OCI-LY7 (cell line): ENCODE measurements at regions not wholly inside any gene's neighbourhood (a gene's known extent, or its start where the extent isn't known, plus 50 kb on each side); places are given as distances from the start of the nearest gene placed in this dataset.
A peak's percentile ranks its signal among the peaks of the same experiment; 100 is the strongest.

ENCODE experiments used
- BruUV-seq: library from RNA; stranded (reverse); fragments of 400-500 nt; replicated peaks from 2 replicates; lab custom pipeline; 2021; lab: Mats Ljungman, UMichigan
- CTCF ChIA-PET: fragments of 300-600 bp; sonication (Branson Sonifier 250); formaldehyde crosslinking; loops from one replicate; lab custom pipeline; 2022; ENCODE audit warnings: antibody characterized with exemption; ENCODE audit not compliant: unreplicated experiment; lab: Charles Lee
- POLR2A ChIA-PET: fragments of 300-600 bp; sonication (Branson Sonifier 250); formaldehyde crosslinking; loops from one replicate; lab custom pipeline; 2022; ENCODE audit warnings: antibody characterized with exemption; lab: Charles Lee
- DNase-seq: peaks from one replicate; pipeline ENCODE4 v3.0.0-alpha.2; 2015; ENCODE audit warnings: low spot score
- H2AFZ ChIP-seq: fragments of 200-600 bp; sonication (generic), shearing (Covaris generic); 2 replicates; pipeline ENCODE4 v1.6.1; 2014; ENCODE audit warnings: mild to moderate bottlenecking, antibody characterized with exemption, low read length, moderate library complexity
- H3K27ac ChIP-seq: fragments of 200-600 bp; sonication (generic); 2 replicates; pipeline ENCODE4 v1.5.1; 2014; ENCODE audit warnings: mixed run types, low read depth, mild to moderate bottlenecking, moderate library complexity, low read length, inconsistent platforms; ENCODE audit not compliant: poor library complexity, severe bottlenecking
- H3K36me3 ChIP-seq: fragments of 200-600 bp; sonication (generic); 2 replicates; pipeline ENCODE4 v1.6.1; 2014; ENCODE audit warnings: mild to moderate bottlenecking, antibody characterized with exemption, low read length, moderate library complexity, mixed read lengths; ENCODE audit not compliant: insufficient read depth
- H3K4me1 ChIP-seq: fragments of 200-600 bp; sonication (generic); 2 replicates; pipeline ENCODE4 v1.5.1; 2014; ENCODE audit warnings: mild to moderate bottlenecking, low read length; ENCODE audit not compliant: insufficient read depth, poor library complexity, severe bottlenecking
- H3K4me2 ChIP-seq: fragments of 200-600 bp; sonication (generic); 2 replicates; pipeline ENCODE4 v1.6.1; 2014; ENCODE audit warnings: mild to moderate bottlenecking, low read length
- H3K4me3 ChIP-seq: fragments of 200-600 bp; sonication (generic); 2 replicates; pipeline ENCODE4 v1.5.1; 2014; ENCODE audit warnings: mild to moderate bottlenecking, low read depth, low read length; ENCODE audit not compliant: poor library complexity, severe bottlenecking
- H3K79me2 ChIP-seq: fragments of 200-600 bp; sonication (generic); 2 replicates; pipeline ENCODE4 v1.6.1; 2016; ENCODE audit warnings: low read depth, mild to moderate bottlenecking, low read length, moderate library complexity, mixed read lengths; ENCODE audit not compliant: insufficient read depth
- H3K9me2 ChIP-seq: fragments of 200-600 bp; sonication (generic); 2 replicates; pipeline ENCODE4 v1.6.1; 2016; ENCODE audit warnings: mild to moderate bottlenecking, low read length, mixed read lengths; ENCODE audit not compliant: insufficient read depth
- H3K9me3 ChIP-seq: fragments of 200-600 bp; sonication (generic); 2 replicates; pipeline ENCODE4 v1.6.1; 2014; ENCODE audit warnings: mild to moderate bottlenecking, mixed run types, low read length, mixed read lengths
- H4K20me1 ChIP-seq: fragments of 200-600 bp; sonication (generic); 2 replicates; pipeline ENCODE4 v1.6.1; 2014; ENCODE audit warnings: mild to moderate bottlenecking, antibody characterized with exemption, low read length, moderate library complexity, mixed read lengths; ENCODE audit not compliant: insufficient read depth
- EZH2phosphoT487 ChIP-seq: fragments of 200-600 bp; sonication (generic); IDR thresholded peaks from 2 replicates; pipeline ENCODE4 v1.6.1; 2018; ENCODE audit warnings: low read depth, borderline replicate concordance, mild to moderate bottlenecking, mixed run types, antibody characterized with exemption, low read length, moderate library complexity, mixed read lengths
- intact Hi-C: fragments of 100-400 bp; cut with micrococcal nuclease; formaldehyde crosslinking; loops from one replicate; pipeline ENCODE4 v1.10.0; 2022; ENCODE audit not compliant: unreplicated experiment
- TF ChIP-seq, protein P1 (sequence below): fragments of 200-600 bp; sonication (generic); conservative IDR thresholded peaks from 2 replicates; pipeline ENCODE4 v1.5.1; 2014; ENCODE audit warnings: mild to moderate bottlenecking, antibody characterized with exemption, low read length, moderate library complexity, mixed read lengths

DNA sequence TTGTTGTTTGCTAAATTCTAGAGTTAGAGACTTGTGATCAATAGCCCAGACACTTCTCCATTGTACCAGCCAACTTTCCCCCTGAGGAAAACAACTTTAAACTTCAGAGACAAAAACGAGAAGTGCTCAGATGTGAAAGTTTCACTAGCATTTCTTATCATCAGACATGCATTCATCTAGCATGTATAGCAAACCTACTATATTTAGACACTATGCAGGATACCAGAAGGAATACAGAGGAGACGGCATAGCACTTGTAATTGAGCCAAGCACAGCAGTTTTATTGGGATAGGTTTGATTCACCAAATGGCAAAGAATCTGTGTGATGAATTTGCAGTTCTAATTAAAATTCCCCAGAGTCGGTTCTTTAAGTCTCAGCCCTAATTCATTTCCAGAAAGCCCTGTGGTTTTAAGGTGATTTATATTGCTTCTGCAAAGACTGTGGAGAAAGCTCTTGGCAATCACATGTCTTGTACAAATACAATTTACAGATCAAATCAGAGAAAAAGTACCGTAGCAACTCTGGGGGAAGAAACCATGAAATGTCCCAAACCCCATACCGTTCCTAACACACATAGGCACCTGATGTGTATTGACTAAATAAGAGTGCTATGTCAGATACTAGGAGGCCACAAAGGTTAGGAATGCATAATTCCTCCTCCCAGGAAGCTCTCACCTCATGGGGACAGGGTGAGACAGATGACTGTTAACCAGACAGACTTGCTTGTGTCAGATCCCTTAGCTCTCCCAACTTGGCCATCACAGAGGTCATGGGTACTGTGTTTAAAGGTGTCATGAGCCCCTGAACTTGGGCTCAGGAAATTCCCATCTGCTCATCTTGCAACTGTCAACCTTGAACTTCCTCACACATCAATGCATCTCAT is 69.6 kb upstream of the KRAS start:
- H3K79me2 ChIP-seq, result no peaks in the 10 kb centered on the region
- peaks cover 60% of the 10 kb centered on the region for H3K4me1 ChIP-seq
- peak overlapping the region; percentile 80 for H2AFZ ChIP-seq
- no peaks in the 10 kb centered on the region for H3K9me2 ChIP-seq
- ChIA-PET POLR2A (interaction anchor here (0.5 to 1.7 kb wide), 7 partner anchors 9 to 1755 kb away, joined by 3 to 6 read pairs (median 3); no protein-coding TSS in a partner anchor), CTCF (interaction anchor here (1.0 kb wide), 1 partner anchor 8 kb away, joined by 3 read pairs; no protein-coding TSS in a partner anchor)
- no TSS peak for BruUV-seq
- no peaks in the 10 kb centered on the region for H4K20me1 ChIP-seq
- intact Hi-C loops, result no loop called here
- H3K4me2 ChIP-seq, result peak overlapping the region; percentile 54
- TF ChIP-seq, protein P1, sequence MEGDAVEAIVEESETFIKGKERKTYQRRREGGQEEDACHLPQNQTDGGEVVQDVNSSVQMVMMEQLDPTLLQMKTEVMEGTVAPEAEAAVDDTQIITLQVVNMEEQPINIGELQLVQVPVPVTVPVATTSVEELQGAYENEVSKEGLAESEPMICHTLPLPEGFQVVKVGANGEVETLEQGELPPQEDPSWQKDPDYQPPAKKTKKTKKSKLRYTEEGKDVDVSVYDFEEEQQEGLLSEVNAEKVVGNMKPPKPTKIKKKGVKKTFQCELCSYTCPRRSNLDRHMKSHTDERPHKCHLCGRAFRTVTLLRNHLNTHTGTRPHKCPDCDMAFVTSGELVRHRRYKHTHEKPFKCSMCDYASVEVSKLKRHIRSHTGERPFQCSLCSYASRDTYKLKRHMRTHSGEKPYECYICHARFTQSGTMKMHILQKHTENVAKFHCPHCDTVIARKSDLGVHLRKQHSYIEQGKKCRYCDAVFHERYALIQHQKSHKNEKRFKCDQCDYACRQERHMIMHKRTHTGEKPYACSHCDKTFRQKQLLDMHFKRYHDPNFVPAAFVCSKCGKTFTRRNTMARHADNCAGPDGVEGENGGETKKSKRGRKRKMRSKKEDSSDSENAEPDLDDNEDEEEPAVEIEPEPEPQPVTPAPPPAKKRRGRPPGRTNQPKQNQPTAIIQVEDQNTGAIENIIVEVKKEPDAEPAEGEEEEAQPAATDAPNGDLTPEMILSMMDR, result no peak
- TF ChIP-seq EZH2phosphoT487, result no peak
- peak; percentile 27 for DNase-seq
- no peak overlapping the region for H3K27ac ChIP-seq
- no peaks in the 10 kb centered on the region for H3K9me3 ChIP-seq
- H3K4me3 ChIP-seq, result no peak overlapping the region
- no peaks in the 10 kb centered on the region for H3K36me3 ChIP-seq

DNA sequence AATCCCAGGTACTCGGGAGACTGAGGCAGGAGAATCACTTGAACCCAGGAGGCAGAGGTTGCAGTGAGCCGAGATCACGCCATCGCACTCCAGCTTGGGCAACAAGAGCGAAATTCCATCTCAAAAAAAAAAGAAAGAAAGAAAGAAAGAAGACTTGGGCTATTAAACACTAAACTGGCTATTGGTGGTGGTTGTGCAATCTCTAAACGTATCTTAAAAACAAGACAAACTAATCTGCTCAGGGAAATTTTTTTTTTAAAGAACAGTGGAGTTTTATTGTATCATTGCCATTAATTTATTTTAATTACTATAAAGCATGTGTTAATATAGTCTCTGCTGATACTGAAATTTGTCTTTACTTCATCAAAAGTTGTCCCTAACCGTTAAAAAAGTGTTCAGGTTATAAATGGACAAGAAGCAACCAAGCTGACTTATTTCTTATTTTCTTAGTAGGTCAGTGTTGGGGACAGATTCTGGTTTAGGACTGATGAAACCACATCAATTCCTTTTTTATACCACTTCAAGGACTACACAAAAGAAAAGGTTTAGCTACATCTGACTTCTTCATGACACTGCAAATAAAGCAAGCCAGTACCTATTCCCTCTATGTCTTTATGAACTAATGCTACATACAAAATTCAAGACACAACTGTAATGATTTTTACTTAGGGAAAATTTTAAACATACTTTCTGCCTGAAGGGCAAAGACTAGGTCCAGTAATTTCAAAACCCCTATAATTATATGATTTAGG is 68.7 kb upstream of the KRAS start:
- H4K20me1 ChIP-seq, result no peaks in the 10 kb centered on the region
- BruUV-seq, result no TSS peak
- H3K79me2 ChIP-seq, result no peaks in the 10 kb centered on the region
- TF ChIP-seq, protein P1, result no peak
- TF ChIP-seq EZH2phosphoT487, result no peak
- ChIA-PET CTCF (interaction anchor here (1.0 kb wide), 1 partner anchor 9 kb away, joined by 3 read pairs; no protein-coding TSS in a partner anchor), POLR2A (interaction anchor here (0.7 to 1.7 kb wide), 3 partner anchors 10 to 1814 kb away, joined by 3 to 6 read pairs (median 3); no protein-coding TSS in a partner anchor)
- H3K4me3 ChIP-seq, result no peak overlapping the region
- no peaks in the 10 kb centered on the region for H3K36me3 ChIP-seq
- peak overlapping the region; percentile 80 for H2AFZ ChIP-seq
- H3K4me2 ChIP-seq, result peak overlapping the region; percentile 54
- H3K27ac ChIP-seq, result no peak overlapping the region
- intact Hi-C loops, result no loop called here
- no peak for DNase-seq
- peaks cover 60% of the 10 kb centered on the region for H3K4me1 ChIP-seq
- no peaks in the 10 kb centered on the region for H3K9me3 ChIP-seq
- H3K9me2 ChIP-seq, result no peaks in the 10 kb centered on the region
